MM.1S (cell line): ENCODE measurements at regions not wholly inside any gene's neighbourhood (a gene's known extent, or its start where the extent isn't known, plus 50 kb on each side); places are given as distances from the start of the nearest gene placed in this dataset.

Source experiments
- DNase-seq: peaks from one replicate; pipeline ENCODE4 v3.0.0-alpha.2; 2015
- H2AFZ ChIP-seq: fragments of 300-600 bp; sonication (generic); 2 replicates; pipeline ENCODE4 v1.6.0; 2016; ENCODE audit warnings: antibody characterized with exemption, low read length
- H3F3A ChIP-seq: fragments of 300-600 bp; sonication (generic); 2 replicates; pipeline ENCODE4 v1.6.1; 2016; ENCODE audit warnings: mild to moderate bottlenecking, antibody characterized with exemption, low read length, moderate library complexity, mixed read lengths; ENCODE audit not compliant: insufficient read depth
- H3K27ac ChIP-seq: fragments of 300-600 bp; sonication (generic); 2 replicates; pipeline ENCODE4 v1.5.1; 2016; ENCODE audit warnings: mild to moderate bottlenecking, low read length
- H3K27me3 ChIP-seq: fragments of 300-600 bp; sonication (generic); replicated peaks from 2 replicates; pipeline ENCODE4 v1.6.0; 2016; ENCODE audit warnings: low read length; ENCODE audit not compliant: insufficient read depth
- H3K36me3 ChIP-seq: fragments of 300-600 bp; sonication (generic); replicated peaks from 2 replicates; pipeline ENCODE4 v1.6.1; 2016; ENCODE audit warnings: mild to moderate bottlenecking, low read length, mixed read lengths; ENCODE audit not compliant: insufficient read depth
- H3K4me1 ChIP-seq: fragments of 300-600 bp; sonication (generic); 2 replicates; pipeline ENCODE4 v1.6.1; 2016; ENCODE audit warnings: low read length, mixed read lengths
- H3K4me2 ChIP-seq: fragments of 300-600 bp; sonication (generic); 2 replicates; pipeline ENCODE4 v1.6.0; 2016; ENCODE audit warnings: low read depth, low read length
- H3K4me3 ChIP-seq: fragments of 300-600 bp; sonication (generic); 2 replicates; pipeline ENCODE4 v1.5.1; 2016; ENCODE audit warnings: low read length, mixed read lengths
- H3K79me2 ChIP-seq: fragments of 300-600 bp; sonication (generic); 2 replicates; pipeline ENCODE4 v1.6.1; 2016; ENCODE audit warnings: mixed run types, low read length, mixed read lengths
- H3K9ac ChIP-seq: fragments of 300-600 bp; sonication (generic); 2 replicates; pipeline ENCODE4 v1.6.1; 2016; ENCODE audit warnings: low read length, mixed read lengths
- H3K9me2 ChIP-seq: fragments of 300-600 bp; sonication (generic); replicated peaks from 2 replicates; pipeline ENCODE4 v1.6.1; 2016; ENCODE audit warnings: mild to moderate bottlenecking, low read length, mixed read lengths; ENCODE audit not compliant: insufficient read depth
- H3K9me3 ChIP-seq: fragments of 300-600 bp; sonication (generic); replicated peaks from 2 replicates; pipeline ENCODE4 v1.6.1; 2016; ENCODE audit warnings: mild to moderate bottlenecking, low read length, mixed read lengths; ENCODE audit not compliant: insufficient read depth
- H4K20me1 ChIP-seq: fragments of 300-600 bp; sonication (generic); 2 replicates; pipeline ENCODE4 v1.6.1; 2016; ENCODE audit warnings: mild to moderate bottlenecking, low read length, moderate library complexity, mixed read lengths; ENCODE audit not compliant: insufficient read depth
- EZH2 ChIP-seq: fragments of 300-600 bp; sonication (generic); optimal IDR thresholded peaks from 2 replicates; pipeline ENCODE3; 2017; ENCODE audit warnings: low read depth, mild to moderate bottlenecking, antibody characterized with exemption, low read length, mixed read lengths
- EZH2phosphoT487 ChIP-seq: fragments of 300-600 bp; sonication (generic); IDR thresholded peaks from 2 replicates; pipeline ENCODE4 v1.6.1; 2018; ENCODE audit warnings: antibody characterized with exemption, low read length
- TF ChIP-seq, protein P1 (sequence below): fragments of 300-600 bp; sonication (generic); IDR thresholded peaks from 2 replicates; pipeline ENCODE4 v1.5.1; 2016; ENCODE audit warnings: antibody characterized with exemption, low read length, mixed read lengths

DNA sequence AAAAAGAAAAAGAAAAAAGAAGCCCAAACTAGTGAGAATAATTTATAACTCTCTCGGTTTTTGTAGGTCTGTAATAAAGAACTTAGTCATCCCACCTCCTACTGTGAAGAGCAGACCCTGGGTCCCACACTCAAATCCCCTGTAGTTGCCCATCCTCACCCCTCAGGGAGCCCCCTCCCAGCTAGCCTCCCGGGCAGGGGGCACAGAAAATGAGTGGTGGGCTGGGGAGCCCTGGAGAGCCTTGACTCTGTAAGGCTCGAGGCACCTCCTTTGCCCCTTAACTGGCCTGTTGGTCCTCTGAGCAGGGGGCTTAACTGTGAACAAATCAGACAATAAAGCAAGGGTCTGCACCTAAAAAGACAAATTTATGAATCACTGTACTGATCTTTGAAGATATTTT lies 57.5 kb upstream of the PRKACB start:
- H3K27me3 ChIP-seq = no peaks in the 10 kb centered on the region
- no peaks in the 10 kb centered on the region for H3K4me1 ChIP-seq
- no peaks in the 10 kb centered on the region for H3K36me3 ChIP-seq
- H3F3A ChIP-seq = no peaks in the 10 kb centered on the region
- no peak overlapping the region for H3K9ac ChIP-seq
- no peak overlapping the region for H3K4me2 ChIP-seq
- no peak for DNase-seq
- H3K9me2 ChIP-seq = no peaks in the 10 kb centered on the region
- no peak overlapping the region for H2AFZ ChIP-seq
- no peak overlapping the region for H3K4me3 ChIP-seq
- H3K9me3 ChIP-seq = no peaks in the 10 kb centered on the region
- no peaks in the 10 kb centered on the region for H3K79me2 ChIP-seq
- H3K27ac ChIP-seq = no peak overlapping the region
- TF ChIP-seq EZH2phosphoT487 (no peak), EZH2 (no peak)
- TF ChIP-seq, protein P1, sequence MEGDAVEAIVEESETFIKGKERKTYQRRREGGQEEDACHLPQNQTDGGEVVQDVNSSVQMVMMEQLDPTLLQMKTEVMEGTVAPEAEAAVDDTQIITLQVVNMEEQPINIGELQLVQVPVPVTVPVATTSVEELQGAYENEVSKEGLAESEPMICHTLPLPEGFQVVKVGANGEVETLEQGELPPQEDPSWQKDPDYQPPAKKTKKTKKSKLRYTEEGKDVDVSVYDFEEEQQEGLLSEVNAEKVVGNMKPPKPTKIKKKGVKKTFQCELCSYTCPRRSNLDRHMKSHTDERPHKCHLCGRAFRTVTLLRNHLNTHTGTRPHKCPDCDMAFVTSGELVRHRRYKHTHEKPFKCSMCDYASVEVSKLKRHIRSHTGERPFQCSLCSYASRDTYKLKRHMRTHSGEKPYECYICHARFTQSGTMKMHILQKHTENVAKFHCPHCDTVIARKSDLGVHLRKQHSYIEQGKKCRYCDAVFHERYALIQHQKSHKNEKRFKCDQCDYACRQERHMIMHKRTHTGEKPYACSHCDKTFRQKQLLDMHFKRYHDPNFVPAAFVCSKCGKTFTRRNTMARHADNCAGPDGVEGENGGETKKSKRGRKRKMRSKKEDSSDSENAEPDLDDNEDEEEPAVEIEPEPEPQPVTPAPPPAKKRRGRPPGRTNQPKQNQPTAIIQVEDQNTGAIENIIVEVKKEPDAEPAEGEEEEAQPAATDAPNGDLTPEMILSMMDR = no peak
- no peaks in the 10 kb centered on the region for H4K20me1 ChIP-seq

DNA sequence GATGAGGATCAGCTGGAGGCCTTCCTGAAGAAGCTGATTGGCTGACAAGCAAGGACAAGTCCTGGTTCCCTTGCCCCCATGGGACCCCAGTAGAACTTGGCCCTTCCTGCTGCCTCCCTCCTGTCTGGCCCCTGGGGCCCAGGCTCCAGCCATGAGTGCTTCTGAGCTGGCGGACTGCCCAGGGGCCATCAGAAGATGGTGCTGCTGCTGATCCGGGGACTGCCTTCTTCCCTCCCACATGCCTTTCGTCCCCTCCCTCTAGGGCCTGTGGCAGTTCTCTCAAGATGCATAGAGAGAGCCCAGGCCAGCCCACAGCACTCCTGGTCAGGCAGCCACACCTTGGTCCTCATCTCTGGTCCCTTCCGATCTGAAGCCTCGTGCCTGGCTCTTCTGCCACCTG lies 57.9 kb upstream of the PRKACB start:
- no peaks in the 10 kb centered on the region for H3F3A ChIP-seq
- TF ChIP-seq EZH2phosphoT487 (no peak), EZH2 (no peak)
- TF ChIP-seq, protein P1 = no peak
- DNase-seq = no peak
- H3K4me1 ChIP-seq = no peaks in the 10 kb centered on the region
- no peaks in the 10 kb centered on the region for H3K9me2 ChIP-seq
- H3K4me2 ChIP-seq = no peak overlapping the region
- H3K36me3 ChIP-seq = no peaks in the 10 kb centered on the region
- H3K79me2 ChIP-seq = no peaks in the 10 kb centered on the region
- H3K9ac ChIP-seq = no peak overlapping the region
- no peaks in the 10 kb centered on the region for H3K9me3 ChIP-seq
- no peak overlapping the region for H2AFZ ChIP-seq
- no peak overlapping the region for H3K4me3 ChIP-seq
- H4K20me1 ChIP-seq = no peaks in the 10 kb centered on the region
- no peak overlapping the region for H3K27ac ChIP-seq
- no peaks in the 10 kb centered on the region for H3K27me3 ChIP-seq

DNA sequence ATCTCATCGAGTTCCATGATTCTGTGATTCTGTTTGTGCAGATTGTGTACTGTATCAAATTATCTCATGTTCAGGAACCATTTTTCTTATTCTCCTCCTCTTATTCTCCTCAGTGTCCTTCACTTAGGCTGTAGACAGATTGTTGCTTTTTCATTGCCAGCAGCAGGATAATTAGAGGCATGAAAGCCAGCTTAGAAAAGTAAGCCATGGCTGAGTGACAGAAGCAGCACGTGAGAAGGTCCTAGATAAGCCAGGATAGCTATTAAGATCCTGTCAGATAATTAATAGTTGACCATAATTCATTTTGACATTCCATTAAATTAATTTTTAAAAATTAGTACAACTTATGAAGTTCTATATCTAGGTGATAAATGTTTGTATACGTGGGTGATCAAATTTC lies 60.8 kb upstream of the PRKACB start:
- H3K27ac ChIP-seq = no peak overlapping the region
- no peaks in the 10 kb centered on the region for H3K9me3 ChIP-seq
- H3K79me2 ChIP-seq = no peaks in the 10 kb centered on the region
- no peak for TF ChIP-seq EZH2phosphoT487
- no peak for TF ChIP-seq EZH2
- TF ChIP-seq, protein P1 = no peak
- no peak overlapping the region for H3K4me2 ChIP-seq
- no peaks in the 10 kb centered on the region for H3K27me3 ChIP-seq
- DNase-seq = no peak
- no peak overlapping the region for H3K9ac ChIP-seq
- no peak overlapping the region for H2AFZ ChIP-seq
- H3K4me3 ChIP-seq = no peak overlapping the region
- H3K4me1 ChIP-seq = no peaks in the 10 kb centered on the region
- H3K36me3 ChIP-seq = no peaks in the 10 kb centered on the region
- no peaks in the 10 kb centered on the region for H3F3A ChIP-seq
- H4K20me1 ChIP-seq = no peaks in the 10 kb centered on the region
- H3K9me2 ChIP-seq = no peaks in the 10 kb centered on the region
